ENCODE measurements at regions not wholly inside any gene's neighbourhood (a gene's known extent, or its start where the extent isn't known, plus 50 kb on each side); places are given as distances from the start of the nearest gene placed in this dataset.

GRCh38 chr6:23417133-23417532 lies 708.9 kb upstream of the NRSN1 start:
- no peak for DNase-seq (ENCODE audit: low read depth in 2 of 2)

- no peak for DNase-seq (ENCODE audit: low read depth in 2 of 2)
Observed at GRCh38 chr6:23418095-23418494, 707.9 kb upstream of the NRSN1 start.

GRCh38 chr6:23419046-23419445 lies 707.0 kb upstream of the NRSN1 start:
- no peak for DNase-seq (ENCODE audit: low read depth in 2 of 2)

GRCh38 chr6:23420659-23421350 lies 705.2 kb upstream of the NRSN1 start:
- no peak for DNase-seq (ENCODE audit: low read depth in 2 of 2)

GRCh38 chr6:23424584-23424983 lies 701.4 kb upstream of the NRSN1 start:
- no peak for DNase-seq (ENCODE audit: low read depth in 2 of 2)

GRCh38 chr6:23435126-23435525 lies 690.9 kb upstream of the NRSN1 start:
- no peak for DNase-seq (ENCODE audit: low read depth in 2 of 2)

GRCh38 chr6:23435798-23436197 lies 690.2 kb upstream of the NRSN1 start:
- DNase-seq (ENCODE audit: low read depth in 2 of 2), result no peak

- DNase-seq (ENCODE audit: low read depth in 2 of 2), result no peak
Observed at GRCh38 chr6:23441808-23442461, 684.1 kb upstream of the NRSN1 start.

GRCh38 chr6:23445157-23445710 lies 680.8 kb upstream of the NRSN1 start:
- peak; percentile 26 to 46 for DNase-seq (ENCODE audit: low read depth in 2 of 2)

GRCh38 chr6:23446469-23446967 lies 679.5 kb upstream of the NRSN1 start:
- peak; percentile 33 for DNase-seq (ENCODE audit: low read depth in 2 of 2)

GRCh38 chr6:23447731-23448130 lies 678.3 kb upstream of the NRSN1 start:
- no peak for DNase-seq (ENCODE audit: low read depth in 2 of 2)

GRCh38 chr6:23448281-23448680 lies 677.7 kb upstream of the NRSN1 start:
- DNase-seq (ENCODE audit: low read depth in 2 of 2), result no peak

GRCh38 chr6:23454080-23454976 lies 671.7 kb upstream of the NRSN1 start:
- no peak for DNase-seq (ENCODE audit: low read depth in 2 of 2)

GRCh38 chr6:23455754-23456153 lies 670.3 kb upstream of the NRSN1 start:
- DNase-seq (ENCODE audit: low read depth in 2 of 2), result no peak

- no peak for DNase-seq (ENCODE audit: low read depth in 2 of 2)
Observed at GRCh38 chr6:23456396-23456795, 669.6 kb upstream of the NRSN1 start.

- DNase-seq (ENCODE audit: low read depth in 2 of 2), result no peak
Observed at GRCh38 chr6:23457321-23457720, 668.7 kb upstream of the NRSN1 start.

- DNase-seq (ENCODE audit: low read depth in 2 of 2), result no peak
Observed at GRCh38 chr6:23465912-23466311, 660.1 kb upstream of the NRSN1 start.

GRCh38 chr6:23477586-23477985 lies 648.4 kb upstream of the NRSN1 start:
- no peak for DNase-seq (ENCODE audit: low read depth in 2 of 2)

- no peak for DNase-seq (ENCODE audit: low read depth in 2 of 2)
Observed at GRCh38 chr6:23478312-23478711, 647.7 kb upstream of the NRSN1 start.

GRCh38 chr6:23483896-23484295 lies 642.1 kb upstream of the NRSN1 start:
- DNase-seq (ENCODE audit: low read depth in 2 of 2), result no peak

GRCh38 chr6:23494367-23494766 lies 631.6 kb upstream of the NRSN1 start:
- no peak for DNase-seq (ENCODE audit: low read depth in 2 of 2)

- peak; percentile 15 to 25 for DNase-seq (ENCODE audit: low read depth in 2 of 2)
Observed at GRCh38 chr6:23498013-23498412, 628.0 kb upstream of the NRSN1 start.
